Esophagus squamous epithelium (tissue), 5 donors: ENCODE measurements at regions not wholly inside any gene's neighbourhood (a gene's known extent, or its start where the extent isn't known, plus 50 kb on each side); places are given as distances from the start of the nearest gene placed in this dataset.

Experiments used
- DNase-seq: peaks from one replicate; lab custom pipeline; 2025; lab: John Stamatoyannopoulos, UW
- H3K27ac ChIP-seq, 4 donors: fragments of 200-600 bp; sonication (generic); one replicate each; pipeline ENCODE4 v1.5.1; 2016 to 2019; ENCODE audit warnings: mild to moderate bottlenecking in 1 of 4
- H3K27me3 ChIP-seq, 4 donors: fragments of 200-600 bp; sonication (generic); 1 replicate in 3 of 4; 2 replicates in 1 of 4; pipeline versions ENCODE4 v1.5.1 to v1.6.0; 2017 to 2021; ENCODE audit warnings: antibody characterized with exemption in 1 of 4
- H3K36me3 ChIP-seq, 3 donors: fragments of 200-600 bp; sonication (generic); one replicate each; pipeline ENCODE4 v1.5.1; 2016 to 2019
- H3K4me1 ChIP-seq, 3 donors: fragments of 200-600 bp; sonication (generic); one replicate each; pipeline ENCODE4 v1.5.1; 2017 to 2019
- H3K4me3 ChIP-seq, 4 donors: fragments of 200-600 bp; sonication (generic); 1 replicate in 3 of 4; 2 replicates in 1 of 4; pipeline ENCODE4 v1.5.1; 2016 to 2019; ENCODE audit warnings: mild to moderate bottlenecking in 2 of 4, moderate library complexity in 1 of 4
- H3K9me3 ChIP-seq, 3 donors: fragments of 200-600 bp; sonication (generic); one replicate each; pipeline ENCODE4 v1.5.1; 2016 to 2019
- CTCF ChIP-seq, 6 experiments: fragments of 450-650 bp in 4 of 6; fragments of 200-600 bp in 2 of 6; sonication (generic) in 2 of 6; IDR thresholded peaks; one replicate each; pipeline ENCODE4 v1.5.1; 2016 to 2019; ENCODE audit warnings: antibody characterized with exemption in 6 of 6, mild to moderate bottlenecking in 4 of 6, moderate library complexity in 4 of 6
- POLR2A ChIP-seq, 4 donors: fragments of 450-650 bp; IDR thresholded peaks; one replicate each; pipeline ENCODE4 v1.6.1; 2017; ENCODE audit warnings: antibody characterized with exemption in 4 of 4, mild to moderate bottlenecking in 4 of 4, moderate library complexity in 3 of 4
- WGBS, 2 donors: methylation state at CpG; one replicate each; pipeline ENCODE4 v1.1.5; 2018; 5-methylcytosine and 5-hydroxymethylcytosine counted together
- intact Hi-C: fragments of 100-400 bp; cut with DNase I; formaldehyde crosslinking; loops from one replicate; pipeline ENCODE4 v1.15.0; 2022
- donor health status: DM: yes; HTN: yes; CAD: no.

- no peak for DNase-seq
- Histone ChIP-seq H3K27me3 (no peaks in the 10 kb centered on the region), H3K36me3 (no peaks in the 10 kb centered on the region), H3K9me3 (no peaks in the 10 kb centered on the region), H3K27ac (no peak overlapping the region), H3K4me3 (no peak overlapping the region), H3K4me1 (no peaks in the 10 kb centered on the region)
- intact Hi-C loops = no loop called here
- TF ChIP-seq CTCF (IDR thresholded peaks at IDR 0.05) (no peak), POLR2A (IDR thresholded peaks at IDR 0.05) (no peak)
- 57 to 64% methylated on average over 7 of the region's 7 CpGs for WGBS, 2 donors
Measured at GRCh38 chr13:105965910-105966309, 569.6 kb downstream of the EFNB2 start.

GRCh38 chr13:105962080-105962479, 573.4 kb downstream of the EFNB2 start:
- intact Hi-C loops = no loop called here
- peaks cover 0 to 15% (median 0%) of the 10 kb centered on the region in 3 donors for H3K4me1 ChIP-seq
- no peak for DNase-seq
- TF ChIP-seq POLR2A (IDR thresholded peaks at IDR 0.05) = no peak
- no peak for TF ChIP-seq CTCF (IDR thresholded peaks at IDR 0.05)
- no peak overlapping the region for H3K4me3 ChIP-seq
- H3K27me3 ChIP-seq = no peaks in the 10 kb centered on the region
- H3K9me3 ChIP-seq = no peaks in the 10 kb centered on the region
- no peaks in the 10 kb centered on the region for H3K36me3 ChIP-seq
- no peak overlapping the region for H3K27ac ChIP-seq
- WGBS, 2 donors = 93 to 96% methylated on average over 7 of the region's 7 CpGs

- Histone ChIP-seq H3K4me3 (no peak overlapping the region), H3K27ac (no peak overlapping the region), H3K9me3 (no peaks in the 10 kb centered on the region), H3K27me3 (no peaks in the 10 kb centered on the region), H3K36me3 (no peaks in the 10 kb centered on the region), H3K4me1 (peaks cover 0 to 18% (median 0%) of the 10 kb centered on the region in 3 donors)
- intact Hi-C loops = no loop called here
- no peak for TF ChIP-seq CTCF (IDR thresholded peaks at IDR 0.05)
- TF ChIP-seq POLR2A (IDR thresholded peaks at IDR 0.05) = no peak
- 61 to 82% methylated on average over 5 of the region's 5 CpGs for WGBS, 2 donors
- no peak for DNase-seq
Measured at GRCh38 chr13:105961438-105961837, 574.0 kb downstream of the EFNB2 start.

- no peak for TF ChIP-seq POLR2A (IDR thresholded peaks at IDR 0.05)
- TF ChIP-seq CTCF (IDR thresholded peaks at IDR 0.05) = no peak
- H3K4me3 ChIP-seq = no peak overlapping the region
- DNase-seq = no peak
- intact Hi-C loops = no loop called here
- WGBS, 2 donors = 89 to 98% methylated on average over 7 of the region's 7 CpGs
- H3K27me3 ChIP-seq = no peaks in the 10 kb centered on the region
- no peaks in the 10 kb centered on the region for H3K9me3 ChIP-seq
- H3K27ac ChIP-seq = no peak overlapping the region
- H3K36me3 ChIP-seq = no peaks in the 10 kb centered on the region
- peaks cover 0 to 18% (median 0%) of the 10 kb centered on the region in 3 donors for H3K4me1 ChIP-seq
Measured at GRCh38 chr13:105960326-105960725, 575.1 kb downstream of the EFNB2 start.

- Histone ChIP-seq H3K4me3 (no peak overlapping the region), H3K9me3 (no peaks in the 10 kb centered on the region), H3K27ac (no peak overlapping the region), H3K4me1 (peaks cover 0 to 18% (median 0%) of the 10 kb centered on the region in 3 donors), H3K36me3 (no peaks in the 10 kb centered on the region), H3K27me3 (no peaks in the 10 kb centered on the region)
- intact Hi-C loops = no loop called here
- TF ChIP-seq CTCF (IDR thresholded peaks at IDR 0.05) (no peak), POLR2A (IDR thresholded peaks at IDR 0.05) (no peak)
- WGBS, 2 donors = 84 to 91% methylated on average over 6 of the region's 6 CpGs
- no peak for DNase-seq
Measured at GRCh38 chr13:105959876-105960275, 575.6 kb downstream of the EFNB2 start.
